ENCODE measurements at regions not wholly inside any gene's neighbourhood (a gene's known extent, or its start where the extent isn't known, plus 50 kb on each side); places are given as distances from the start of the nearest gene placed in this dataset.
A peak's percentile ranks its signal among the peaks of the same experiment; 100 is the strongest.

GRCh38 chr3:63067999-63068645 is 192.9 kb upstream of the CADPS start:
- no peak overlapping the region for H3K27ac ChIP-seq
- ChIA-PET POLR2A (ENCODE audit: low non-redundant PET) (no interaction called here), CTCF (interaction anchor here (0.6 kb wide), 1 partner anchor 93 kb away, joined by 3 read pairs; no protein-coding TSS in a partner anchor)
- no peak for TF ChIP-seq CTCF (conservative IDR thresholded peaks at IDR 0.05; ENCODE audit: low read depth)
- DNase-seq (ENCODE audit: low spot score): peak; percentile 18

GRCh38 chr3:63069806-63070475 is 194.7 kb upstream of the CADPS start:
- POLR2A ChIA-PET (ENCODE audit: low non-redundant PET): no interaction called here
- no peak overlapping the region for H3K27ac ChIP-seq
- TF ChIP-seq CTCF (conservative IDR thresholded peaks at IDR 0.05; ENCODE audit: low read depth): no peak
- DNase-seq (ENCODE audit: low spot score): no peak
- CTCF ChIA-PET: interaction anchor here (0.6 kb wide), 1 partner anchor 540 kb away, joined by 5 read pairs; no protein-coding TSS in a partner anchor

- ChIA-PET CTCF (no interaction called here), POLR2A (ENCODE audit: low non-redundant PET) (no interaction called here)
- no peak for DNase-seq (ENCODE audit: low spot score)
- no peak overlapping the region for H3K27ac ChIP-seq
- TF ChIP-seq CTCF (conservative IDR thresholded peaks at IDR 0.05; ENCODE audit: low read depth): no peak
Measured at GRCh38 chr3:63070476-63070810, 195.2 kb upstream of the CADPS start.

- no peak for DNase-seq (ENCODE audit: low spot score)
- ChIA-PET CTCF (no interaction called here), POLR2A (ENCODE audit: low non-redundant PET) (no interaction called here)
- H3K27ac ChIP-seq: no peak overlapping the region
- TF ChIP-seq CTCF (conservative IDR thresholded peaks at IDR 0.05; ENCODE audit: low read depth): no peak
Measured at GRCh38 chr3:63076357-63076756, 201.1 kb upstream of the CADPS start.

GRCh38 chr3:63086190-63086589 is 191.9 kb upstream of the SYNPR start:
- no peak for TF ChIP-seq CTCF (conservative IDR thresholded peaks at IDR 0.05; ENCODE audit: low read depth)
- ChIA-PET CTCF (no interaction called here), POLR2A (ENCODE audit: low non-redundant PET) (no interaction called here)
- no peak overlapping the region for H3K27ac ChIP-seq
- no peak for DNase-seq (ENCODE audit: low spot score)

GRCh38 chr3:63089007-63089750 is 188.9 kb upstream of the SYNPR start:
- ChIA-PET POLR2A (ENCODE audit: low non-redundant PET) (no interaction called here), CTCF (no interaction called here)
- TF ChIP-seq CTCF (conservative IDR thresholded peaks at IDR 0.05; ENCODE audit: low read depth): no peak

More at GRCh38 chr3:63089007-63089750, 188.9 kb upstream of the SYNPR start:
- no peak overlapping the region for H3K27ac ChIP-seq
- no peak for DNase-seq (ENCODE audit: low spot score)

Data from RWPE1 (cell line).